HepG2 (cell line): ENCODE measurements at regions not wholly inside any gene's neighbourhood (a gene's known extent, or its start where the extent isn't known, plus 50 kb on each side); places are given as distances from the start of the nearest gene placed in this dataset.

ENCODE experiments used
- ATAC-seq: fragments of 200-7000 bp; cut with Tn5 transposase; 3 replicates; pipeline ENCODE4 v1.9.1; 2020; ENCODE audit warnings: mild to moderate bottlenecking, moderate library complexity
- BruUV-seq: library from RNA; stranded (reverse); fragments of 400-500 nt; replicated peaks from 2 replicates; lab custom pipeline; 2021; lab: Mats Ljungman, UMichigan
- CTCF ChIA-PET: fragments of 300-600 bp; formaldehyde crosslinking; extraction: SDS; loops from one replicate; lab custom pipeline; 2021; ENCODE audit warnings: low total read pairs, inconsistent platforms, low intra/inter-chr PET ratio; lab: Yijun Ruan, JAX
- POLR2A ChIA-PET: fragments of 350-600 bp; sonication (Branson Sonifier 250); formaldehyde crosslinking; loops from one replicate; lab custom pipeline; 2020; ENCODE audit warnings: antibody characterized with exemption, inconsistent platforms; lab: Yijun Ruan, JAX
- DNase-seq: peaks from one replicate; pipeline ENCODE4 v3.0.0-alpha.2; 2015; ENCODE audit warnings: low spot score
- FAIRE-seq: peaks from 3 replicates; lab custom pipeline; 2011; peaks lifted over from hg19 to GRCh38; lab: Jason Lieb, UNC
- H2AFZ ChIP-seq: one replicate; pipeline ENCODE4 v1.6.1; 2011; ENCODE audit warnings: low read length, inconsistent platforms
- H3K27ac ChIP-seq: fragments of 300-600 bp; 3 replicates; pipeline ENCODE4 v1.8.0; 2011; ENCODE audit warnings: mixed run types, mild to moderate bottlenecking, mixed read lengths, low read length, inconsistent platforms; ENCODE audit not compliant: insufficient read depth; ENCODE audit errors: extremely low read length
- H3K27me3 ChIP-seq, 2 experiments: fragments of 200-600 bp in 1 of 2; 2 replicates in 1 of 2; 3 replicates in 1 of 2; pipeline versions ENCODE4 v1.6.0 to v1.8.0; 2011; ENCODE audit warnings: low read length in 2 of 2, mild to moderate bottlenecking in 2 of 2, moderate library complexity in 2 of 2, inconsistent platforms in 1 of 2; ENCODE audit not compliant: insufficient read depth in 2 of 2, control insufficient read depth in 1 of 2
- H3K36me3 ChIP-seq, 2 experiments: fragments of 200-600 bp in 1 of 2; replicated peaks in 1 of 2; 2 replicates in 1 of 2; 3 replicates in 1 of 2; pipeline versions ENCODE4 v1.5.1 to v1.8.0; 2011; ENCODE audit warnings: low read length in 2 of 2, inconsistent platforms in 1 of 2; ENCODE audit not compliant: insufficient read depth in 2 of 2, control insufficient read depth in 1 of 2
- H3K4me1 ChIP-seq: 2 replicates; pipeline ENCODE4 v1.5.1; 2012; ENCODE audit warnings: low read length, inconsistent platforms; ENCODE audit not compliant: insufficient read depth
- H3K4me2 ChIP-seq: 2 replicates; pipeline ENCODE4 v1.6.0; 2011; ENCODE audit warnings: low read depth, low read length, inconsistent platforms
- H3K4me3 ChIP-seq, 3 experiments: fragments of 200-600 bp in 1 of 3; sonication (generic), shearing (Covaris generic) in 1 of 3; replicated peaks in 1 of 3; 2 replicates each; pipeline ENCODE4 v1.5.1; 2011 to 2016; ENCODE audit warnings: low read length in 3 of 3, inconsistent platforms in 2 of 3, low read depth in 2 of 3, mild to moderate bottlenecking in 2 of 3, control low read depth in 1 of 3, mixed read lengths in 1 of 3; ENCODE audit not compliant: insufficient read depth in 1 of 3
- H3K79me2 ChIP-seq: one replicate; pipeline ENCODE4 v1.6.1; 2011; ENCODE audit warnings: low read length, inconsistent platforms; ENCODE audit not compliant: insufficient read depth
- H3K9ac ChIP-seq: 2 replicates; pipeline ENCODE4 v1.6.0; 2011; ENCODE audit warnings: mild to moderate bottlenecking, low read depth, low read length, inconsistent platforms; ENCODE audit not compliant: insufficient read depth
- H3K9me3 ChIP-seq: 2 replicates; pipeline ENCODE4 v1.5.1; 2012; ENCODE audit warnings: mild to moderate bottlenecking, low read length
- H4K20me1 ChIP-seq: 2 replicates; pipeline ENCODE4 v1.6.0; 2011; ENCODE audit warnings: inconsistent platforms, mild to moderate bottlenecking, low read length, moderate library complexity; ENCODE audit not compliant: insufficient read depth
- FLYWCH1 ChIP-seq: sonication (generic); formaldehyde crosslinking; IDR thresholded peaks from 2 replicates; pipeline ENCODE4 v1.8.1; 2023; ENCODE audit warnings: mild to moderate bottlenecking, missing genetic modification reagents
- FOSL1 ChIP-seq: sonication (generic); formaldehyde crosslinking; IDR thresholded peaks from 2 replicates; pipeline ENCODE4 v1.9.0; 2021; ENCODE audit warnings: missing genetic modification reagents, borderline replicate concordance
- SALL2 ChIP-seq: sonication (generic); formaldehyde crosslinking; IDR thresholded peaks from 2 replicates; pipeline ENCODE4 v1.8.1; 2023; ENCODE audit warnings: mild to moderate bottlenecking, missing genetic modification reagents, inconsistent platforms
- SMARCC2 ChIP-seq: fragments of 450-650 bp; IDR thresholded peaks from 2 replicates; pipeline ENCODE4 v1.6.1; 2017; ENCODE audit warnings: antibody characterized with exemption, mild to moderate bottlenecking
- ZMYM2 ChIP-seq: sonication (generic); formaldehyde crosslinking; IDR thresholded peaks from 2 replicates; pipeline ENCODE4 v1.8.0; 2022; ENCODE audit warnings: mild to moderate bottlenecking, missing genetic modification reagents
- ZNF563 ChIP-seq: sonication (generic); formaldehyde crosslinking; IDR thresholded peaks from 2 replicates; pipeline ENCODE4 v1.8.0; 2022; ENCODE audit warnings: mild to moderate bottlenecking, moderate library complexity, missing genetic modification reagents
- ZNF709 ChIP-seq: sonication (generic); formaldehyde crosslinking; IDR thresholded peaks from 2 replicates; pipeline ENCODE4 v1.5.0; 2020; ENCODE audit warnings: mild to moderate bottlenecking, missing genetic modification reagents
- ZNF839 ChIP-seq: sonication (generic); formaldehyde crosslinking; IDR thresholded peaks from 2 replicates; pipeline ENCODE4 v1.4.0; 2020; ENCODE audit warnings: missing genetic modification reagents, mild to moderate bottlenecking, borderline replicate concordance
- ZZZ3 ChIP-seq: sonication (generic); formaldehyde crosslinking; IDR thresholded peaks from 2 replicates; pipeline ENCODE4 v1.4.0; 2020; ENCODE audit warnings: missing genetic modification reagents, mild to moderate bottlenecking, borderline replicate concordance
- WGBS: methylation state at CpG from one replicate; pipeline ENCODE4 v1.1.6; 2017; ENCODE audit warnings: low lambda C conversion rate; 5-methylcytosine and 5-hydroxymethylcytosine counted together
- in situ Hi-C: cut with HindIII; loops from 2 replicates; pipeline ENCODE4 v1.10.0; 2017; ENCODE audit warnings: low pct_unique_long_range_greater_than_20kb; ENCODE audit not compliant: extremely low pct_ligation_motif_present
- intact Hi-C: fragments of 100-400 bp; cut with micrococcal nuclease; formaldehyde crosslinking; loops from one replicate; pipeline ENCODE4 v1.10.0; 2022; ENCODE audit not compliant: unreplicated experiment
- TF ChIP-seq, protein P1 (sequence below): sonication (generic); formaldehyde crosslinking; IDR thresholded peaks from 2 replicates; pipeline ENCODE4 v1.8.0; 2022; ENCODE audit warnings: low read depth, missing genetic modification reagents

DNA sequence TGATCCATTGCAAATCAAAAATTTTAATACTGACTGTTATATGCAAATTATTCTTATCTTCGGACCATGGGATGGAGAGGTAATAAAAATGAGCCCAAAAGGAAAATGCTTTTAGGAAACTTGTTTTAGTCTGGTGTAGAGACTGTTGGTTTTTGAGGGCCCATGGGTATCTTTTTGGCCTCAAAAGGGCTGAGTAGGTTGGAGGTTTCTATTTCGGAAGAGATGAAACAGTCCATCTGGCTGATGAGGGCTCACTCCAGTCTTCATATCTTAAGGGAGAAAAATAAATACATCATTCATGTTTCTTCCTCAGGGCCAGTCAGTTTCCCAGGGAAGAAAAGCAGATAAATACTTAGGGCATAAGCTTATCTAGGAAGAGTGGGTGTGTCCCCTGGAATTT lies 290.7 kb downstream of the RMST start:
- CTCF ChIA-PET, result no interaction called here
- Histone ChIP-seq H4K20me1 (no peaks in the 10 kb centered on the region), H3K36me3 (no peaks in the 10 kb centered on the region), H3K9me3 (no peaks in the 10 kb centered on the region), H3K4me3 (no peak overlapping the region), H2AFZ (no peak overlapping the region), H3K27me3 (no peaks in the 10 kb centered on the region), H3K79me2 (no peaks in the 10 kb centered on the region), H3K4me1 (peaks cover 6% of the 10 kb centered on the region; the same call in 1 of the 2 replicates), H3K9ac (no peak overlapping the region), H3K27ac (no peak overlapping the region), H3K4me2 (no peak overlapping the region)
- no peak for ATAC-seq
- no peak for TF ChIP-seq ZMYM2
- no peak for TF ChIP-seq ZNF709 (CRISPR knock-in tag)
- TF ChIP-seq ZZZ3, result no peak
- no peak for TF ChIP-seq FOSL1 (CRISPR knock-in tag)
- no peak for TF ChIP-seq ZNF563 (CRISPR knock-in tag)
- TF ChIP-seq SMARCC2, result no peak
- TF ChIP-seq, protein P1, sequence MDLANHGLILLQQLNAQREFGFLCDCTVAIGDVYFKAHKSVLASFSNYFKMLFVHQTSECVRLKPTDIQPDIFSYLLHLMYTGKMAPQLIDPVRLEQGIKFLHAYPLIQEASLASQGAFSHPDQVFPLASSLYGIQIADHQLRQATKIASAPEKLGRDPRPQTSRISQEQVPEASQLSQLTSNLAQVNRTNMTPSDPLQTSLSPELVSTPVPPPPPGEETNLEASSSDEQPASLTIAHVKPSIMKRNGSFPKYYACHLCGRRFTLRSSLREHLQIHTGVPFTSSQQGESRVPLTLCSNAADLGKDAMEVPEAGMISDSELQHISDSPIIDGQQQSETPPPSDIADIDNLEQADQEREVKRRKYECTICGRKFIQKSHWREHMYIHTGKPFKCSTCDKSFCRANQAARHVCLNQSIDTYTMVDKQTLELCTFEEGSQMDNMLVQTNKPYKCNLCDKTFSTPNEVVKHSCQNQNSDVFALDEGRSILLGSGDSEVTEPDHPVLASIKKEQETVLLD (CRISPR knock-in tag), result no peak
- TF ChIP-seq SALL2 (CRISPR knock-in tag), result no peak
- TF ChIP-seq FLYWCH1 (CRISPR knock-in tag), result no peak
- no peak for TF ChIP-seq ZNF839 (CRISPR knock-in tag)
- WGBS, result 22% methylated on average over 2 of the region's 2 CpGs
- no peak for DNase-seq
- intact Hi-C loops, result no loop called here
- no TSS peak for BruUV-seq
- POLR2A ChIA-PET, result no interaction called here
- in situ Hi-C loops, result no loop called here
- FAIRE-seq, result no peak
